Activated CD4-positive, alpha-beta T cell treated with anti-CD3 and anti-CD28 coated beads, Interleukin-10, Interleukin-2, amounts not matched to agents 100 ng/mL and 50 ng/mL, durations not matched to agents 16 hours and 8 hours (primary cell): ENCODE measurements at regions not wholly inside any gene's neighbourhood (a gene's known extent, or its start where the extent isn't known, plus 50 kb on each side); places are given as distances from the start of the nearest gene placed in this dataset.

Source experiments
- DNase-seq: peaks from one replicate; pipeline ENCODE4 v3.0.0-alpha.2; 2020

DNA sequence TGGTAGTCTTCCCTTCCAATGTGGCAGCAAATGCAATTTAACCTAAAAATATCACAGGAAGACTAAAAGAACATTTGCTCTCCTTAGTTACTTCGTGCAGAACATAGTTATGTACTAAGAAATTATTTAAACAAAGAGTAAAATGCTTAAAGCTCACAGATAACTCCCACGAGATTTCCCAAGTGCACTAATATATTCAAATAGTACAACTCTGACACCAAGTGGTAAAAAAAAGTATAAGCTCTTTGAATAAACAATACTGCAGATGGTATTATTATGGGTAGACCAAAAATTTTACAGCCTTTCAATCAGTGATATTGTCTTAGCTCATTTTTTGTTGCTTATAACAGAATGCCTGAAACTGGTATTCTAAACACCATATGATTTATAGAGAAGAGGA, 52.8 kb upstream of the FILIP1 start:
- peak; percentile 16 for DNase-seq

DNA sequence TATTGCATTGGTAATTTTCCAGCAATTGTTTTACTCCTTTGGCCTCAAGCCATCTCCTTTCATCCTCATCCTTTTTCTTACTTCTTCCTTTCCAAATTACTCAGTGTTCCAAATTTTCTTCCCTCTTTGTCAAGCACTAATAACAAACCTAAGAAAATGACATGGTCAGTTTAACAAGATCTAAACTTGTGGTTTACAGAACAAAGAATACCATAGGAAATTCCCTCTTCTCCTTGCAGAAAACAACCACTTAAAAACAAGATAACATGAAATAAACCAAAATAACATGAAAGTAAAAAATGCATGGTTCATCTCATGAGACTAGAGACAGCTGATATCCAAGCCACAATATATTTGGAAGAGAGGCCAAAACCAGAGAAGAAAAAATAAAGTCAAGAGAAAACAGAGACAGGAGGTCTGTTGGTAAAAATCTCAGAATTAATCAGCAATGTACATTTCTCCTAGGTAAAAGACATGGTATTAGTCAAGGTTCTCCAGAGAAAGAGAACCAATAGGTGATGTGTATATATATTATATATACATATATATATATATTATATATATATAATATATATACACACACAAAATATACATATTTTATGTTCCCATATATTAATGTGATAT, 51.0 kb upstream of the SENP6 start:
- DNase-seq, result peak; percentile 41

DNA sequence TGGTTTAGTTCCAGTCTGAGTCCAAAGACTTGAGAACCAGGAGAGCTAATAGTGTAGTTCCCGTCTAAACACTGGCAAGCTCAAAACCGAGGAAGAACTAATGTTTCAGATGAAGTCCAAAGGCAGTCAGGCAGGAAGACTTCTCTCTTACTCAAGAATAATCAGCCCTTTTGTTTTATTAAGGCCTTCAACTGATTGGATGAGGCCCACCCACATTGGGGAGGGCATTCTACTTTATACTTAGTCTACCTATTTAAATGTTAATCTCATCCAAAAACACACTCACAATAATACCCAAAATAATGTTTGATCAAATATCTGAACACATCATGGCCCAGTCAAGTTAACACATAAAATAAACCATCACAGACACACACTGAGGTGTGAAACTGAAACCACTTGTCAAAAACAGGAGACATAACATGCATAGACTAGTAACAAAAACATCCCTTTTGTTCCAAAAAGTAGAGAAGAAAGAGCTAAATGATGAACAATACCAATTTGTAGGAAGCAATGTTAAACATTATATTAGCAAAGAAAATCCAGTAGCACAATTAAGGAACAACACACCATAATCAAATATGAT, 50.2 kb upstream of the SENP6 start:
- DNase-seq, result peak; percentile 40
